Endothelial cell of umbilical vein (primary cell): ENCODE measurements at regions not wholly inside any gene's neighbourhood (a gene's known extent, or its start where the extent isn't known, plus 50 kb on each side); places are given as distances from the start of the nearest gene placed in this dataset.

Experiments
- BruUV-seq: library from RNA; stranded (reverse); fragments of 400-500 nt; replicated peaks from 2 replicates; lab custom pipeline; 2021; lab: Mats Ljungman, UMichigan
- CTCF ChIA-PET: fragments of 300-600, 350-600 bp; sonication (Branson Sonifier 250); formaldehyde crosslinking; loops from one replicate; lab custom pipeline; 2021; ENCODE audit warnings: antibody characterized with exemption, inconsistent platforms; lab: Charles Lee
- POLR2A ChIA-PET: fragments of 300-600, 350-600 bp; sonication (Branson Sonifier 250); formaldehyde crosslinking; loops from one replicate; lab custom pipeline; 2021; ENCODE audit warnings: antibody characterized with exemption, inconsistent platforms; lab: Charles Lee
- DNase-seq: peaks from one replicate; pipeline ENCODE4 v3.0.0-alpha.2; 2011; ENCODE audit warnings: low read depth, low spot score
- FAIRE-seq: peaks from 2 replicates; lab custom pipeline; 2011; peaks lifted over from hg19 to GRCh38; lab: Jason Lieb, UNC
- H2AFZ ChIP-seq: 2 replicates; pipeline ENCODE4 v1.6.0; 2012; ENCODE audit warnings: low read depth, low read length, control low read depth, inconsistent platforms
- H3K27ac ChIP-seq: 2 replicates; pipeline ENCODE4 v1.5.1; 2011; ENCODE audit warnings: low read depth, mild to moderate bottlenecking, control low read depth, low read length, moderate library complexity; ENCODE audit not compliant: insufficient read depth
- H3K27me3 ChIP-seq, 2 experiments: 2 replicates each; pipeline versions ENCODE4 v1.6.0 to v1.6.1; 2011; ENCODE audit warnings: low read length in 2 of 2, mixed read lengths in 1 of 2; ENCODE audit not compliant: control insufficient read depth in 2 of 2, insufficient read depth in 2 of 2
- H3K36me3 ChIP-seq, 2 experiments: 2 replicates in 1 of 2; 3 replicates in 1 of 2; pipeline ENCODE4 v1.5.1; 2011; ENCODE audit warnings: low read length in 2 of 2, mild to moderate bottlenecking in 1 of 2, moderate library complexity in 1 of 2; ENCODE audit not compliant: control insufficient read depth in 2 of 2, insufficient read depth in 2 of 2; ENCODE audit errors: extremely low read depth in 1 of 2
- H3K4me1 ChIP-seq: 3 replicates; pipeline ENCODE4 v1.5.1; 2011; ENCODE audit warnings: mild to moderate bottlenecking, low read length; ENCODE audit not compliant: control insufficient read depth, insufficient read depth; ENCODE audit errors: extremely low read depth
- H3K4me2 ChIP-seq: 2 replicates; pipeline ENCODE4 v1.6.1; 2011; ENCODE audit warnings: low read length, control low read depth, mixed read lengths; ENCODE audit not compliant: insufficient read depth
- H3K4me3 ChIP-seq, 3 experiments: fragments of 200-600 bp in 1 of 3; sonication (generic), shearing (Covaris generic) in 1 of 3; replicated peaks in 1 of 3; 2 replicates each; pipeline ENCODE4 v1.5.1; 2011 to 2016; ENCODE audit warnings: control low read depth in 3 of 3, low read length in 3 of 3, mild to moderate bottlenecking in 2 of 3, inconsistent platforms in 1 of 3, low read depth in 1 of 3, moderate library complexity in 1 of 3; ENCODE audit not compliant: insufficient read depth in 1 of 3
- H3K79me2 ChIP-seq: 2 replicates; pipeline ENCODE4 v1.6.0; 2012; ENCODE audit warnings: low read length, inconsistent platforms; ENCODE audit not compliant: control insufficient read depth, insufficient read depth
- H3K9ac ChIP-seq: replicated peaks from 2 replicates; pipeline ENCODE3; 2011; ENCODE audit warnings: low read length, control low read depth; ENCODE audit not compliant: insufficient read depth; ENCODE audit errors: extremely low read depth
- H3K9me1 ChIP-seq: replicated peaks from 3 replicates; pipeline ENCODE4 v1.6.0; 2011; ENCODE audit warnings: mild to moderate bottlenecking, low read length; ENCODE audit not compliant: control insufficient read depth, insufficient read depth; ENCODE audit errors: extremely low read depth
- H3K9me3 ChIP-seq: replicated peaks from 2 replicates; pipeline ENCODE4 v1.5.1; 2012; ENCODE audit warnings: low read length, inconsistent platforms; ENCODE audit not compliant: control insufficient read depth, insufficient read depth
- H4K20me1 ChIP-seq: replicated peaks from 2 replicates; pipeline ENCODE3; 2011; ENCODE audit warnings: mild to moderate bottlenecking, low read length; ENCODE audit not compliant: control insufficient read depth, insufficient read depth; ENCODE audit errors: extremely low read depth
- CTCF ChIP-seq, 2 donors: IDR thresholded peaks; 1 replicate in 1 of 2; 2 replicates in 1 of 2; pipeline ENCODE4 v1.5.1; 2011; ENCODE audit warnings: low read length in 2 of 2, mild to moderate bottlenecking in 2 of 2, moderate library complexity in 2 of 2, control low read depth in 1 of 2, inconsistent platforms in 1 of 2, low read depth in 1 of 2; ENCODE audit not compliant: insufficient read depth in 1 of 2; ENCODE audit errors: extremely low read depth in 1 of 2
- EZH2 ChIP-seq: IDR thresholded peaks from 2 replicates; pipeline ENCODE4 v1.6.1; 2012; ENCODE audit warnings: borderline replicate concordance, low read depth, mild to moderate bottlenecking, moderate library complexity, low read length, inconsistent platforms; ENCODE audit not compliant: severe bottlenecking
- FOS ChIP-seq: IDR thresholded peaks from 2 replicates; pipeline ENCODE4 v1.6.1; 2011; ENCODE audit warnings: mild to moderate bottlenecking, low read length, moderate library complexity, borderline replicate concordance; ENCODE audit not compliant: insufficient read depth
- JUN ChIP-seq: IDR thresholded peaks from 2 replicates; pipeline ENCODE4 v1.6.1; 2011; ENCODE audit warnings: borderline replicate concordance, low read depth; ENCODE audit not compliant: insufficient read length, insufficient read depth
- POLR2AphosphoS5 ChIP-seq: IDR thresholded peaks from 2 replicates; pipeline ENCODE4 v1.6.1; 2012; ENCODE audit warnings: low read depth, mild to moderate bottlenecking, control low read depth, low read length, moderate library complexity; ENCODE audit not compliant: insufficient read depth
- dilution Hi-C: fragments of 300-500 bp; cut with MboI; formaldehyde crosslinking; loops from one replicate; pipeline ENCODE4 v1.15.0; 2019; ENCODE audit warnings: low sequenced_read_pairs; ENCODE audit not compliant: extremely low pct_ligation_motif_present
- intact Hi-C: fragments of 100-400 bp; cut with micrococcal nuclease; formaldehyde crosslinking; loops from one replicate; pipeline ENCODE4 v1.10.0; 2022

GRCh38 chr16:86928523-86929011 lies 350.2 kb downstream of the FOXL1 start:
- intact Hi-C loops, result loop anchor here (1.0 to 10.0 kb wide), 10 partner anchors 13 to 362 kb away; partner anchors contain the start of gene FOXC2
- DNase-seq, result no peak
- Histone ChIP-seq H3K4me2 (peak overlapping the region; percentile 71), H3K36me3 (no peaks in the 10 kb centered on the region), H3K79me2 (no peaks in the 10 kb centered on the region), H4K20me1 (no peaks in the 10 kb centered on the region), H3K9ac (peak overlapping the region; percentile 97), H3K4me3 (peak overlapping the region in 1 of 3 experiments; percentile 34), H3K27me3 (no peaks in the 10 kb centered on the region), H2AFZ (no peak overlapping the region), H3K27ac (peak overlapping the region; percentile 100), H3K9me1 (no peaks in the 10 kb centered on the region), H3K4me1 (peaks cover 63% of the 10 kb centered on the region), H3K9me3 (no peaks in the 10 kb centered on the region)
- no peak for FAIRE-seq
- ChIA-PET CTCF (interaction anchor here (1.3 to 2.5 kb wide), 4 partner anchors 55 to 365 kb away, joined by 16 to 22 read pairs (median 17); no protein-coding TSS in a partner anchor), POLR2A (interaction anchor here (1.1 to 1.6 kb wide), 5 partner anchors 13 to 364 kb away, joined by 3 to 5 read pairs (median 4); no protein-coding TSS in a partner anchor)
- dilution Hi-C loops, result no loop called here
- TF ChIP-seq JUN (no peak), POLR2AphosphoS5 (no peak), FOS (no peak), EZH2 (no peak), CTCF (IDR thresholded peaks at IDR 0.05; ENCODE audit: extremely low read depth in 1 of 2, insufficient read depth in 1 of 2, low read depth in 1 of 2, low read length in 2 of 2) (no peak)
- TSS peak; percentile 66 for BruUV-seq
